ENCODE measurements at regions not wholly inside any gene's neighbourhood (a gene's known extent, or its start where the extent isn't known, plus 50 kb on each side); places are given as distances from the start of the nearest gene placed in this dataset.
"Not testable (repeated sequence)": the region's sequence is repeated elsewhere in the genome, so short reads cannot be mapped to it uniquely, and the experiment has no call there.

DNA sequence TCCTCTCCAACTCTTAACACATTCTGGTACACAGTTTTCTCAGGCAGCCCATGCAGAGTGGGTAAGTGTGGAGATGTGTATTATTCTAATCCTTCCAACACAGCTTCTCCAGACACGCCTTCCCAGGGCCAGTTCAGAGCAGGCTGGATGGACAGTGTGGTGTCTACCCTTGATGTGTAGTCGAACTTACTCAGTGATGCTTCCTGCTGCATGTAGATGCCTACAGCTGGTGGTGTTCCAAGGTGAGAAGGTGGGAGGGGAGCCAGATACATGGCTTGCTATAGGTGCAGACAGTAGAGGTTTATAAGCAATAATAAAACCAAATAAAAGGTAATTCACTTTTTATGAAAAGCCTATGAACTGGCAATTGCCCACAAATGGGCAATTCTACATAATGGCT, 104.0 kb downstream of the QRSL1 start:
- Histone ChIP-seq H3K36me3 (ENCODE audit: insufficient read depth, low read length) (no peaks in the 10 kb centered on the region), H2AFZ (ENCODE audit: low read depth, low read length) (no peak overlapping the region), H3K4me1 (ENCODE audit: insufficient read depth, low read length) (no peaks in the 10 kb centered on the region), H3K9me3 (ENCODE audit: low read length) (no peaks in the 10 kb centered on the region), H3K4me3 (ENCODE audit: low read length) (no peak overlapping the region), H3K27me3 (ENCODE audit: insufficient read depth, low read length) (no peaks in the 10 kb centered on the region)

- H3K27me3 ChIP-seq (ENCODE audit: insufficient read depth, low read length) = no peaks in the 10 kb centered on the region
- no peaks in the 10 kb centered on the region for H3K9me3 ChIP-seq (ENCODE audit: low read length)
- no peaks in the 10 kb centered on the region for H3K36me3 ChIP-seq (ENCODE audit: insufficient read depth, low read length)
- no peak overlapping the region for H2AFZ ChIP-seq (ENCODE audit: low read depth, low read length)
- H3K4me3 ChIP-seq (ENCODE audit: low read length) = no peak overlapping the region
- H3K4me1 ChIP-seq (ENCODE audit: insufficient read depth, low read length) = no peaks in the 10 kb centered on the region
Observed at GRCh38 chr6:106732376-106732940, 103.1 kb downstream of the QRSL1 start.

DNA sequence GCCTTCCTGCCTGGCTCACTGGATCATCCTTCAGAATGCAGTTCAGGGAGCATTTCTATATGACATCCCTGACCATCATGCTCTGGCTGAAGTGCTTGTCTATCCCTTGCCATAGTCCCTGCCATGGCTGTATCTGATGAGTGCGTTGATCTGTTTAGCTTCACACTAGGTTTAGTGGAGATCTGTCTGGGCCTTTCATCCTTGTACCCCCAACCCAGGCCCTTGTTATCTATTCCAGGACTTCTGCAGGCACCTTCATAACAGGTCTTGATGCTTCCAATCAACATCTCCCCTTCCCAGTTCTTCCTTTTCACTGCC, 102.4 kb downstream of the QRSL1 start:
- Histone ChIP-seq H2AFZ (ENCODE audit: low read depth, low read length) (no peak overlapping the region), H3K4me1 (ENCODE audit: insufficient read depth, low read length) (no peaks in the 10 kb centered on the region), H3K4me3 (ENCODE audit: low read length) (no peak overlapping the region), H3K27me3 (ENCODE audit: insufficient read depth, low read length) (no peaks in the 10 kb centered on the region), H3K36me3 (ENCODE audit: insufficient read depth, low read length) (no peaks in the 10 kb centered on the region), H3K9me3 (ENCODE audit: low read length) (no peaks in the 10 kb centered on the region)

GRCh38 chr6:106731144-106731842, 101.9 kb downstream of the QRSL1 start:
- no peak overlapping the region for H2AFZ ChIP-seq (ENCODE audit: low read depth, low read length)
- no peak overlapping the region for H3K4me3 ChIP-seq (ENCODE audit: low read length)
- H3K4me1 ChIP-seq (ENCODE audit: insufficient read depth, low read length) = no peaks in the 10 kb centered on the region
- no peaks in the 10 kb centered on the region for H3K27me3 ChIP-seq (ENCODE audit: insufficient read depth, low read length)
- no peaks in the 10 kb centered on the region for H3K36me3 ChIP-seq (ENCODE audit: insufficient read depth, low read length)
- no peaks in the 10 kb centered on the region for H3K9me3 ChIP-seq (ENCODE audit: low read length)

- no peaks in the 10 kb centered on the region for H3K27me3 ChIP-seq (ENCODE audit: insufficient read depth, low read length)
- no peak overlapping the region for H3K4me3 ChIP-seq (ENCODE audit: low read length)
- no peaks in the 10 kb centered on the region for H3K4me1 ChIP-seq (ENCODE audit: insufficient read depth, low read length)
- H2AFZ ChIP-seq (ENCODE audit: low read depth, low read length) = no peak overlapping the region
- no peaks in the 10 kb centered on the region for H3K9me3 ChIP-seq (ENCODE audit: low read length)
- no peaks in the 10 kb centered on the region for H3K36me3 ChIP-seq (ENCODE audit: insufficient read depth, low read length)
Observed at GRCh38 chr6:106730718-106731117, 101.3 kb downstream of the QRSL1 start.

DNA sequence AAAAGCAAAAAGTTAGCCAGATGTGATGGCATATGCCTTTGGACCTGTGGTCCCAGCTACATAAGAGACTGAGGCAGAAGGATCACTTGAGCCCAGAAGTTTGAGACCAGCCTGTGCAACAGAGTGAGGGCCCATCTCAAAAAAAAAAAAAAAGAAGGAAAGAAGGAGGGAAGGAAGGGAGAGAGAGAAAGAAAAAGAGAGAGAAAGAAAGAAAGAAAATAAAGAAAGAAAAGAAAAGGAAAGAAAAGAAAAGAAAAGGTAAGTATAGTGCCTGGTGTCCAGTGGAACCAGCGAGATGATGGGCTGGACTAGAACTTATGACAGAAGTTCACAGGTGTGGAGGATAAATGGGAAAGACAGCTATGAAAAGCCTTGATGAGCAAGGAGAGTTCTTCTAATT, 100.9 kb downstream of the QRSL1 start:
- H3K36me3 ChIP-seq (ENCODE audit: insufficient read depth, low read length) = no peaks in the 10 kb centered on the region
- no peaks in the 10 kb centered on the region for H3K9me3 ChIP-seq (ENCODE audit: low read length)
- H2AFZ ChIP-seq (ENCODE audit: low read depth, low read length) = no peak overlapping the region
- no peaks in the 10 kb centered on the region for H3K4me1 ChIP-seq (ENCODE audit: insufficient read depth, low read length)
- no peaks in the 10 kb centered on the region for H3K27me3 ChIP-seq (ENCODE audit: insufficient read depth, low read length)
- H3K4me3 ChIP-seq (ENCODE audit: low read length) = no peak overlapping the region

GRCh38 chr6:106729841-106730240, 100.5 kb downstream of the QRSL1 start:
- Histone ChIP-seq H3K27me3 (ENCODE audit: insufficient read depth, low read length) (no peaks in the 10 kb centered on the region), H3K4me1 (ENCODE audit: insufficient read depth, low read length) (no peaks in the 10 kb centered on the region), H3K36me3 (ENCODE audit: insufficient read depth, low read length) (no peaks in the 10 kb centered on the region)

DNA sequence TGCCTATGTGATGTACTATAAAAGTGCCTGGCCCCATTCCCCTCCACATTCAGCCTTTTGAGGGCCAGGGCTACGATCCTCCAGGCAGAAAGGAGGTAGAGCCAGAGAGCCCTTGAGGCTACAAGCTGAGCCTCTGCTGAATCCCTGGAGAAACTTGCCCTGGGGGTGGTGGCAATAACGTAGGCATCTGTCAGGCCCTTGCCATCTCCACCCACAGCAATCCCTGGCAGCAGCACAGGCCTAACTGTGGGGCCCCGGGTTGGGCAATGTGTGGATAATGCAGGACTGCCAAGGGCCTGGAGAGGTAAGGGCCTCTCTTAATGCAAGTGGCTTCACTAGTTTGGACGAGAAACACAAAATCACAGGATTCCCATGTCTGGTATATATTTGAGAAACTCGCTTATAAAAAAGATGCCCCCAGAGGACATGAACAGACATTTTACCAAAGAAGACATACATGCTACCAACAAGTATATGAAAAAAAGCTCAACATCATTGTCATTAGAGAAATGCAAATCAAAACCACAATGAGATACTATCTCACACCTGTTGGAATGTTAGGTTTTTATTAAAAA, 99.0 kb downstream of the QRSL1 start:
- Histone ChIP-seq H3K36me3 (ENCODE audit: insufficient read depth, low read length) (no peaks in the 10 kb centered on the region), H2AFZ (ENCODE audit: low read depth, low read length) (no peak overlapping the region), H3K27me3 (ENCODE audit: insufficient read depth, low read length) (no peaks in the 10 kb centered on the region), H3K9me3 (ENCODE audit: low read length) (no peaks in the 10 kb centered on the region), H3K4me3 (ENCODE audit: low read length) (no peak overlapping the region), H3K4me1 (ENCODE audit: insufficient read depth, low read length) (no peaks in the 10 kb centered on the region)

More at GRCh38 chr6:106729841-106730240, 100.5 kb downstream of the QRSL1 start:
- no peaks in the 10 kb centered on the region for H3K9me3 ChIP-seq (ENCODE audit: low read length)
- H2AFZ ChIP-seq (ENCODE audit: low read depth, low read length) = no peak overlapping the region
- no peak overlapping the region for H3K4me3 ChIP-seq (ENCODE audit: low read length)

DNA sequence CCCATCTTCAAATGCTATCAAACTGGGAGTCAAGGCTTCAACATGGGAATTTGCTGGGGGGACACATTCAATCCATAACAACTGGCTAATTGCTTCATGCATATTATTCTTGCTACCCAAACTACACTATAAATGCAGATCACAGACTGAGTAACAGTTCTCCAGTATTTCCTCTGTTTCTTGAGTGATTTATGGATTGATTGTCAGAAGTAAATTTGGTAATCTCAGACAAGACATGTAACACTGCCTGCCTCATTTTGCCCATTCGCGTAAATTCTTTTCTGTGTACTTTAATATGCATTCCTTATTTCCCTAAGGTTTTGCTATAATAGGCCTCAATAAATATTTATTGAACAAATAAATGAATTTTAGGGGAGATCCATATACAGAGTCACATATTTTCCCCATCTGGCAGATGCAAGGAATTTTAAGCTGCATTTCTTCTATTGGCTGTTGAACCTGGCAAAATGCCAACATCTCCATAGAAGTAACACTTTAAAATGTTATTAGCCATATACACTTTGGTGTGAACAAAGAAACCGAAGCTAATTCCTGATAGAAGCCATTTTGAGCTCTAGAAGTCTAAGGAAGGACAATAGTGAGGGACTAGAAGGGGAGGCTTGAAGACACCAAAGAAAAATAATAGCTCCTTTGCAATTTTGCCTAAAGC, 98.2 kb downstream of the QRSL1 start:
- Histone ChIP-seq H2AFZ (ENCODE audit: low read depth, low read length) (no peak overlapping the region), H3K27me3 (ENCODE audit: insufficient read depth, low read length) (no peaks in the 10 kb centered on the region), H3K9me3 (ENCODE audit: low read length) (no peaks in the 10 kb centered on the region), H3K4me3 (ENCODE audit: low read length) (no peak overlapping the region), H3K4me1 (ENCODE audit: insufficient read depth, low read length) (no peaks in the 10 kb centered on the region), H3K36me3 (ENCODE audit: insufficient read depth, low read length) (no peaks in the 10 kb centered on the region)

DNA sequence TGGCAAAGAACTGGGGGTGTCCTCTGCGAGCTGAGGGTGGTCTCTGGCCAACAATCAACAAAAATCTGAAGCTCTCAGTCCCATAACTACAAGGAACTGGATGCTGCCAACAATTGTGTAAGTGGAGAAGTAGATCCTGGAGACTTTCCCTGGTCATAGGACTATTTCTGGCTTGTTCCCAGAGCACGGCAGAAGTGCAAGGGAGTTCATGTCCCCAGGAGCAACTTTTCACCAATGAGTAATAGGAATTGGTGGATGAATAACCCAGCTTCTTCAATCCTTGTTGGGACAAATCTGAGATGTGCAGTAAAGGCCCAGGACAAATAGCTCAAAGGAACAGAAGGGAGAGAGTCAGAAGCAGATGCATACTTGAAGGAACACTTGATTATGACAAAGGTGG, 95.5 kb downstream of the QRSL1 start:
- H2AFZ ChIP-seq (ENCODE audit: low read depth, low read length) = no peak overlapping the region
- no peaks in the 10 kb centered on the region for H3K36me3 ChIP-seq (ENCODE audit: insufficient read depth, low read length)
- H3K9me3 ChIP-seq (ENCODE audit: low read length) = no peaks in the 10 kb centered on the region
- H3K4me1 ChIP-seq (ENCODE audit: insufficient read depth, low read length) = no peaks in the 10 kb centered on the region
- H3K27me3 ChIP-seq (ENCODE audit: insufficient read depth, low read length) = no peaks in the 10 kb centered on the region
- H3K4me3 ChIP-seq (ENCODE audit: low read length) = no peak overlapping the region

DNA sequence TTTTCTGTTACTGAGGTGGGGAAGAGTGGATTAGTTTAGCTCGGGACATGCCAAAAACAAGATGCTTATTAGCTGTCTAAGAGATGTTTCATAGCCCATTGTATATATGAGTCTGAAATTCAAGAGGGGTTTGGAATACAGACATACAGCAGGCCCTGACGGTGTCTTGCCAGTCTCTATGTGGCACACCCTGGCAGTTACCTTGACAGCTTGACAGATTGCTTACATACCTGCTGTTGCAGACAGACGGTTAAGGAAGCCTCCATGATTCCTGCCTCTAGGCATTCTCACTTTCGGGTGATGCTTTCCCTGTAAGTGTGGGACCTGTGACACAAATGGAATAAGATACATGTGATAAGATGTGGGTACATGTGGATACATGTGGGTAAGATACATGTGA, 95.0 kb downstream of the QRSL1 start:
- no peaks in the 10 kb centered on the region for H3K36me3 ChIP-seq (ENCODE audit: insufficient read depth, low read length)
- H3K4me3 ChIP-seq (ENCODE audit: low read length) = no peak overlapping the region
- no peaks in the 10 kb centered on the region for H3K27me3 ChIP-seq (ENCODE audit: insufficient read depth, low read length)

GRCh38 chr6:106723419-106723818, 94.0 kb downstream of the QRSL1 start:
- not testable (repeated sequence) for H2AFZ ChIP-seq (ENCODE audit: low read depth, low read length); H3K4me1 ChIP-seq (ENCODE audit: insufficient read depth, low read length); H3K36me3 ChIP-seq (ENCODE audit: insufficient read depth, low read length); H3K27me3 ChIP-seq (ENCODE audit: insufficient read depth, low read length); H3K4me3 ChIP-seq (ENCODE audit: low read length); H3K9me3 ChIP-seq (ENCODE audit: low read length)

More for the DNA sequence above, 95.0 kb downstream of the QRSL1 start:
- no peak overlapping the region for H2AFZ ChIP-seq (ENCODE audit: low read depth, low read length)
- no peaks in the 10 kb centered on the region for H3K4me1 ChIP-seq (ENCODE audit: insufficient read depth, low read length)
- H3K9me3 ChIP-seq (ENCODE audit: low read length) = no peaks in the 10 kb centered on the region

DNA sequence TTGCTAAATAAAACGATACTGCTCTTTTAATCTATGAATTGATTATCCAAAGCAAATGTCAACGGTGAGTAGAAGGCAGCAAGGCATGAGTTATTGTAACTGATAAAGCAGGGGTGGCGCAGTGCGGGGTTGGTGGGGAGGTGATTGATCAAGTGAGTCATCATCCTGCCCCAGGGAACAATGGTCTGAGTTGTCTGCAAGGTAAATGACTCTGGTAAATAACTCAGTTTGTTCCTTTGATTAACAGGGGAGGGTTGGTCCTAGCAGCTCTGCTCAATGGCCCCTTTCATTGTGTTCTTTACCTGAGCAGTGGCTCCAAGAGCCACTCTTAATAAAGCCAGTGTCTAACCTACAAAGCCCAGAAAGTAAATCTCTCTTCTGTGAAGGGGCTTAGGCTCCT, 91.8 kb downstream of the QRSL1 start:
- H2AFZ ChIP-seq (ENCODE audit: low read depth, low read length); H3K4me1 ChIP-seq (ENCODE audit: insufficient read depth, low read length); H3K27me3 ChIP-seq (ENCODE audit: insufficient read depth, low read length); H3K4me3 ChIP-seq (ENCODE audit: low read length); H3K36me3 ChIP-seq (ENCODE audit: insufficient read depth, low read length); H3K9me3 ChIP-seq (ENCODE audit: low read length): not testable (repeated sequence)
